DMS 273 (cell line): ENCODE measurements at regions not wholly inside any gene's neighbourhood (a gene's known extent, or its start where the extent isn't known, plus 50 kb on each side); places are given as distances from the start of the nearest gene placed in this dataset.
"Not testable (repeated sequence)": the region's sequence is repeated elsewhere in the genome, so short reads cannot be mapped to it uniquely, and the experiment has no call there.

Experiments used
- DNase-seq: peaks from one replicate; lab custom pipeline; 2025; ENCODE audit not compliant: unreplicated experiment; lab: John Stamatoyannopoulos, UW

- no peak for DNase-seq
These were observed 109.7 kb downstream of the C16orf95 start for GRCh38 chr16:87207509-87207908.

DNA sequence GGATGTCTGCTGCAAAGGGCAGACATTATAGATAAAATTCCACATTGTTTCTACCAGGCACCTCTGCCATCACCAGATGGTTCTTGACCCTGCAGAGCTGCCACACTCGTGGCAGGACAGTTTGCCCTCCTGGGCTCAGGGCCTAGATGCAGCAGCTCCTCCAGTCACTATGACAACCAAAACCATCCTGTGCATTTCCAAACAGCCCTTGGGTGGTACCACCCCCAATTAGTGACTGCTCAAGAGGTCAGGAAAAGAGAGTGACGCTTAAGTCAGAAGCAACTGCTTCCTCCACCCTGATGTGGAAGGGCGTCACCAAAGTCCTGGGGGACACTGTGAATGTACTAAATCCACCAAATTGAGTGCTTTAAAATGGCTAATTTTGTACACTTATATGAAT lies 109.2 kb downstream of the C16orf95 start:
- no peak for DNase-seq

DNA sequence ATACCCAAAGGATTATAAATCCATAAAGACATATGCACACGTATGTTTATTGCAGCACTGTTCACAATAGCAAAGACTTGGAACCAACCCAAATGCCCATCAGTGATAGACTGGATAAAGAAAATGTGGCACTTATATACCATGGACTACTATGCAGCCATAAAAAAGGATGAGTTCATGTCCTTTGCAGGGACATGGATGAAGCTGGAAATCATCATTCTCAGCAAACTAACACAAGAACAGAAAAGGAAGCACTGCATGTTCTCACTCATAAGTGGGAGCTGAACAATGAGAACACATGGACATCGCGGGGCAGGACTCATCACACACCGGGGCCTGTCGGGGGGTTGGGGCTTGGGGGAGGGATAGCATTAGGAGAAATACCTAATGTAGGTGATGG lies 108.2 kb downstream of the C16orf95 start:
- DNase-seq, result not testable (repeated sequence)

- no peak for DNase-seq
These were observed 107.2 kb downstream of the C16orf95 start for GRCh38 chr16:87209808-87210512.

DNA sequence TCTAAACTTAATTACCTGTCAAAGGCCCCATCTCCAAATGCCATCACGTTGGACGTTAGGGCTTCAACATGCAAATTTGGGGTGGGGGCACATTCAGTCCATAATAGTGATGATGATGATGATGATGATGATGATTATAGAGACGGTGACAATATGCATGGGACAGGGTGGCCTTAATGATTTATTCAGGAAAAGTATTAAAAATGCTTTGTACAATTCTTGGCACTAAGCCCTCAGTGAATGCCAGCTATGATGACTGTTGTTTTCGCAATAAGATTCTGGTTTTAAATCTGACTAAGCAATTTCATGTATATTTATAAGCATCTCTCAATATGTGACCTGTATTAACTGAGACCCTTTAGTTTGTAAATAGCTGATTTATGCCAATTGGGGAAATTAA lies 106.3 kb downstream of the C16orf95 start:
- DNase-seq, result no peak

DNA sequence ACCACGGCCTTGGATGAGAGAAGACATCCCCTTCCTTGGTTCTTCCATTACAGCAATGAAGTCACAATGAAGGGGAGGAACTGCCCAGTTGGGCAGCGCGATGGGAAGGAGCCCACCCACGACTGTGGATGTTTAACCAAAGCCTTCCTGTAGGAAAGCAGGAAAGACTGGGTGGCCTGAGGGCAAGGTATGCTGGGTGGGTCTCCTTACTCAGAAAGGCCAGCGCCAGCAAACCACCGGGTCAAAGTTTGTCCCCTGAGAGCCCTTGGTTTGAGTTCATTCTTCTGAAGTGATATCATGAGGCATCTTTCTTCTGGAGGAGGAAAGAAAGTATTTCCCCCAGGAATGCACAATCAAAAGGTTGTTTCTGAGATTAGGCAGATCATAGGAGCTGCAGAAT lies 105.2 kb downstream of the C16orf95 start:
- DNase-seq, result no peak

GRCh38 chr16:87213536-87213935 lies 103.7 kb downstream of the C16orf95 start:
- no peak for DNase-seq

DNA sequence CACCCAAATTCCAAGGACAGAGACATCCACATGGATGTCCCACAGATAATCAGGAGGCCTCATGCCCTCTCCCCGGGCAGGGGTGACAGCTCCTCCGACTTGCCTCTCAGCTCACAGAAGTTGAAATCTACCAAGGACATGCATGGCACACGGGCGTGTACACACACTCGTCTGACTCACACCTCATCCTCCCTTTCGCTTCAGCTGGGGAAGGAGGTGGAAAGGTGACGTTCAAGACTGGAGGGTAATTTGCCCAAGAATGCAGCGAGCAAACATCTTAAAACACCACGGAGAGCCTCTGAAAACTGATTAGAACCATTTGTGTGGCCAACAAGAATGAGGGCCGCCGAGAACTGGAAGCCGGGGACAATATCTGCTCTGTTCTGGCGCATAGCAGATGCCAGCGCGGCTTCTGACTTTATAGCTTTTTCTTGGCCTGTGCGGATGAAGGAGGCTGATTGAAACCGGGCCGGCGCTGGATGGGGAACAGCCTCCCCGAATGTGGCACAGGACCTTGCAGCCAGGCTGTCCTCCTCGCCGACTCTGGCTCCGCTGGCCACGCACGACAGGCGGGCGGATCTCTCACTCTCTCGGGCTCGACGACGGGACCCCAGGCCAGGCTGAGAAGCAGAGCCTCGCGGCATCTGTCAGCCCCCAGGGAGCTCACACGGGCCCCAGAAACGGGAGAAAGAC lies 100.9 kb downstream of the C16orf95 start:
- DNase-seq, result no peak

- no peak for DNase-seq
These were observed 100.3 kb downstream of the C16orf95 start for GRCh38 chr16:87216841-87217275.

DNA sequence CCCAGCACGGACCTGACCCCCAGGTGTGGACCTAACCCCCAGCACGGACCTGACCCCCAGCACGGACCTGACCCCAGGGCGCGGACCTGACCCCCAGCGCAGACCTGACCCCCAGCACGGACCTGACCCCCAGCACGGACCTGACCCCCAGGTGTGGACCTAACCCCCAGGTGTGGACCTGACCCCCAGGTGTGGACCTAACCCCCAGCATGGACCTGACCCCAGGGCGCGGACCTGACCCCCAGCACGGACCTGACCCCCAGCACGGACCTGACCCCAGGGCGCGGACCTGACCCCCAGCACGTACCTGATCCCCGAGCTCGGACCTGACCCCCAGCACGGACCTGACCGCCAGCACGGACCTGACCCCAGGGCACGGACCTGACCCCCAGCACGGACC lies 99.4 kb downstream of the C16orf95 start:
- DNase-seq, result not testable (repeated sequence)

GRCh38 chr16:87218281-87219055 lies 98.7 kb downstream of the C16orf95 start:
- no peak for DNase-seq

GRCh38 chr16:87219287-87219909 lies 97.8 kb downstream of the C16orf95 start:
- DNase-seq, result no peak

DNA sequence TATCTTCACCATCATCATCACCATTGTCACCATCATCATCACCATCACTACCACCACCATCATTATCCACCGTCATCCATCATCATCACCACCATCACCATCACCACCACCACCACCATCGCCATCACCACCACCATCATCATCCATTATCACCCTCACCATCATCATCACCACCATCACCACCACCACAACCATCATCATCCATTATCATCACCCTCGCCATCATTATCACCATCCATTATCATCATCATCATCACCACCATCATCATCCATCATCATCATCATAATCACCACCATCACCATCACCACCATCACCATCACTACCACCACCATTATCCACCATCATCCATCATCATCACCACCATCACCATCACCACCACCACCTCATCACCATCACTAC lies 95.6 kb downstream of the C16orf95 start:
- no peak for DNase-seq

- no peak for DNase-seq
These were observed 94.9 kb downstream of the C16orf95 start for GRCh38 chr16:87222335-87222734.

- no peak for DNase-seq
These were observed 93.4 kb downstream of the C16orf95 start for GRCh38 chr16:87223656-87224248.

DNA sequence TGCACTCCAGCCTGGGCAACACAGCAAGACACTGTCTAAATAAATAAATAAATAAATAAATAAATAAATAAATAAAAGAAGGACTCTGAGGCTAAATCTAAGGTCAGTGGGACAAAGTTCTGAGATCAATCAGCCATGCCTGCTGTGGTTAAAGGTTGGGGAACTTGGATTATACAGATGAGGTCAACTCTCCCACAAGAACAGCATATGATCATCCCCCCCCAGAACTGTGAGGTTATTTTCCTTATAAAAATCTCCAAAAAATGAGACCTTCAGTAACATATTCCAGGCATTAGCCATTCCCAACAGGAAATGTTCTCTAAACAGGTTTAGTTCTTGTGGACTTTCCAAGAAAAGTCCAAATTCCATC lies 90.3 kb downstream of the C16orf95 start:
- DNase-seq, result no peak

GRCh38 chr16:87227296-87227951 lies 89.8 kb downstream of the C16orf95 start:
- DNase-seq, result no peak

DNA sequence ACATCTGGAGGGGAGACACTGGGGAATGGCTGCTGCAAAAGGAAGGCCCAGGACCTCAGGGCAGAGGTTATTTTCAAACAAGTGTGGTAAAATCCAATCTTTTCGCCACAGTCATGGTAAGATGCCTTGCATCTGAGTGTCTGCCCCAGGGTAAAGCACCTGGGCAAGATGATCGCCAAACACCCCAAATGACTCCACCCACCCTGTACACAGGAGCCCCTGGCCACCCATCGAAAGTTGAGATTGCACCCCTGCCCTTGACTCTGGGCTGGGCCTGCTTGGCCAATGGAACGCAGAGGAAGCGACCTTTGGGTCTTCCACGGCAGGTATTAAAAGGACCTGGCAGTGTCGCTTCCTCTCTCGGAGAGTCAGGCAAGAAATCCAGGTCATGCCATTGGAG lies 88.8 kb downstream of the C16orf95 start:
- no peak for DNase-seq

DNA sequence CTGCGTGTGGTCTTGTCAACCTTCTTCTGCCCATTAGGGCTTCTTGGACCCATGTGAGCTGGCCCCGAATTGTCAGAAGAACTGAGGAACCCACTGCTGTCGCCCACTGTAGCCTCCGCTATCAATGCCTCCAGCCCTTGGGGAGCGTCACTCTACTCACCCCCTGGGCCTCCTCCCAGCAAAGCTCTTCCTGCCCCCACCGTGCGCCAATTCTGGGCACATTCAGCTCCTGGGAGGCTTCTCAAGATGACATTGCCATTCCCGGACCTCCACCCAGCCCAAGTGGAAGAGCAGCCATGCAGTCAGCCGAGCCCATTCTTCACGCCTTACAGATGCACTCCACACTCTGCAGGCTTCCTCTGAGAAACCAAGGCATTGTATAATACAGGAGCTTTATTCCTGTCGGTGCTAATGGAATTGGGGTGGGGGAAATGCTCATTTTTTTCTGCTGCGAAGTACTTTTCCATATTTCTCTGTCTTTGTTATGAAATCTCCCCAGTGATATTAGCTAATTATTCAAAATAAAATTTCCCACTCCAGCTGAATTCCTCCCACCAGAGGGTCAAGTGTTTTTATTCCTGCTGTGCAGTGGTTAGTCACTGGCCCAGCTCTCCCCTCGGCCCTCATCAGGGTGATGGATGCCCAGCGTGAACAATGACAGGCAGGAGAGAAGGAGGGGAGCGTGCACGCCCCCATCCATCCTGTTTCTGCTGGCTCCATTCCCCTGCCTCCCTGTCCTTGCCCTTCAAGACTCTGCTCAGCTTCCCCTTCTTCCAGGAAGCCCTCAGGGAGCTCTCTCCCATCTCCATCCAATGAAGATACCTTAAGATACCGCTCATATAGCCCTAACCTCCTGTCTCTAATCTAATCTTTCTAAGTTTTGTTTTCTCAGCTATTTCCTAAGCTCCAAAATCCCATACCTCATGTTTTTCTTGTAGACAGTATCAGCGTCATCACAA lies 87.7 kb downstream of the C16orf95 start:
- no peak for DNase-seq
